ENCODE measurements at regions not wholly inside any gene's neighbourhood (a gene's known extent, or its start where the extent isn't known, plus 50 kb on each side); places are given as distances from the start of the nearest gene placed in this dataset.

DNA sequence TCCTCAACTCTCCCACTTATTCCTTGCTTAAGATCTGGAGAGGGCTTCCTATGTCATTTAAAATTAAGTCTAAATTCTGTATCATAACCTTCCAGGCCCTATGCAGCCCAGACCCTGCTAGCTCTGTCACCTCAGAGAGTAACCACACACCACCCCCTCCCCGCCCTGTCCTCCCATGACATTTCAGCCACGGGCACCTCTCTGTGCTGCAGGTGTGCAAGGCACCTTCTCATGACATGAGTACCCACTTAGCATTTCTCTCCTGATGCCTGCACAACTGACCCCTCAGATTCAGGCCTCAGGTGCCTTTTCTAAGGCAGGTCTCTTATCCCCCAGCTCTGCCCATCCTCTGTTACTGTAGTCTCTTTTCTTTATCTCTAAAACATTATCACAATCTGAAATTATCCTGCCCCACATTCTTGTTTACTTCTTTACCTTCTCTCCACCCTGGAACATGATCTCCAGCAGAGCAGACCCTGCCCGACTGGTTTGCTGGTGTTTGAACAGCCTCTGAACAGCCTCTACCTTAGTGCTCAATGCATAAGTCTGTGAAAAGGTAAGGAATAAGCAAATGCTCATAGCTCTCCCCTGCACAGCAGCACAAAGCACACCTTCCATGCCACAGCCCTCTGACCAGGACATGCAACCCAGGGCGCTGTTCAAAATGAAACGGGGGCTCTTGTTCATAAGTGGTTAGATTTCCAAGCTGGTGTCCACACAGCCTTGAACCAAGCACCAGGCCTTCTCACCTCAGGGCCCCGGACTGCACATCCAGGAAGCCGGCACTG, 196.1 kb upstream of the B3GAT1 start:
- DNase-seq (ENCODE audit: extremely low read depth, low read depth): no peak
- TF ChIP-seq, protein P1, sequence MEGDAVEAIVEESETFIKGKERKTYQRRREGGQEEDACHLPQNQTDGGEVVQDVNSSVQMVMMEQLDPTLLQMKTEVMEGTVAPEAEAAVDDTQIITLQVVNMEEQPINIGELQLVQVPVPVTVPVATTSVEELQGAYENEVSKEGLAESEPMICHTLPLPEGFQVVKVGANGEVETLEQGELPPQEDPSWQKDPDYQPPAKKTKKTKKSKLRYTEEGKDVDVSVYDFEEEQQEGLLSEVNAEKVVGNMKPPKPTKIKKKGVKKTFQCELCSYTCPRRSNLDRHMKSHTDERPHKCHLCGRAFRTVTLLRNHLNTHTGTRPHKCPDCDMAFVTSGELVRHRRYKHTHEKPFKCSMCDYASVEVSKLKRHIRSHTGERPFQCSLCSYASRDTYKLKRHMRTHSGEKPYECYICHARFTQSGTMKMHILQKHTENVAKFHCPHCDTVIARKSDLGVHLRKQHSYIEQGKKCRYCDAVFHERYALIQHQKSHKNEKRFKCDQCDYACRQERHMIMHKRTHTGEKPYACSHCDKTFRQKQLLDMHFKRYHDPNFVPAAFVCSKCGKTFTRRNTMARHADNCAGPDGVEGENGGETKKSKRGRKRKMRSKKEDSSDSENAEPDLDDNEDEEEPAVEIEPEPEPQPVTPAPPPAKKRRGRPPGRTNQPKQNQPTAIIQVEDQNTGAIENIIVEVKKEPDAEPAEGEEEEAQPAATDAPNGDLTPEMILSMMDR (IDR thresholded peaks at IDR 0.05; ENCODE audit: low read depth, low read length, missing control alignments): no peak
- H3K4me3 ChIP-seq (replicated peaks; ENCODE audit: low read depth, low read length): no peak overlapping the region

DNA sequence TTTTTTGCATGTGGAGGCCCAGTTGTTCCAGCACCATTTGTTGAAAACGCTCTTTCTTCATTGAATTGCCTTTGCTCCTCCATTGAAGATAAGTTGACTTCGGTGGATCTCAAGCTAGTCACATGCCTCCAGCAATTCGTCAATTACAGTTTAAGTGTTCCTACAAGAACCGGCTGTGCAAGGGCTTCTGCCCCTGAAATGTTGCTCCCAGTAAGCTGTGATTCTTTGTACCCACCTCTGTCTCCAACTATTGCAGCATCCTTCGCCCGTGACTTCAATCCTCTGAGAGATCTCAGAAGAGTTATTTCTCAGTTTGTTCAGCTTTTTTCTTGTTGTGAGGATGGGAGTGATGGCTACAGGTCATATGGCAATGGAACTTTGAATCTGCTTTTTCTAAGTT, 194.2 kb upstream of the B3GAT1 start:
- DNase-seq (ENCODE audit: extremely low read depth, low read depth): no peak
- TF ChIP-seq, protein P1 (IDR thresholded peaks at IDR 0.05; ENCODE audit: low read depth, low read length, missing control alignments): no peak
- H3K4me3 ChIP-seq (replicated peaks; ENCODE audit: low read depth, low read length): no peak overlapping the region

DNA sequence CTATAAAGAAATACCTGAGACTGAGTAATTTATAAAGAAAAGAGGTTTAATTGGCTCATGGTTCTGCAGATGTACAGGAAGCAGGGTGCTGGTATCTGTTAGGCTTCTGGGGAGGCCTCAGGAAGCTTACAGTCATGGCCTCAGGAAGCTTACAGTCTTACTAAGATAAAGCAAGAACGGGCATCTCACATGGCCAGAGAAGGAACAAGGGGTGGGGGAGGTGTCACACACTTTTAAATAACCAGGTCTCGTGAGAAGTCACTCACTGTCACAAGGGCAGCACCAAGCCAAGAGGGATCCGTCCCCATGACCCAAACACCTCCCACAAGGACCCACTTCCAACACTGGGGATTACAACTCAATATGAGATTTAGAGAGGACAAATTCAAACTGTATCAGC, 192.8 kb upstream of the B3GAT1 start:
- DNase-seq (ENCODE audit: extremely low read depth, low read depth): no peak
- no peak overlapping the region for H3K4me3 ChIP-seq (replicated peaks; ENCODE audit: low read depth, low read length)
- TF ChIP-seq, protein P1 (IDR thresholded peaks at IDR 0.05; ENCODE audit: low read depth, low read length, missing control alignments): no peak

DNA sequence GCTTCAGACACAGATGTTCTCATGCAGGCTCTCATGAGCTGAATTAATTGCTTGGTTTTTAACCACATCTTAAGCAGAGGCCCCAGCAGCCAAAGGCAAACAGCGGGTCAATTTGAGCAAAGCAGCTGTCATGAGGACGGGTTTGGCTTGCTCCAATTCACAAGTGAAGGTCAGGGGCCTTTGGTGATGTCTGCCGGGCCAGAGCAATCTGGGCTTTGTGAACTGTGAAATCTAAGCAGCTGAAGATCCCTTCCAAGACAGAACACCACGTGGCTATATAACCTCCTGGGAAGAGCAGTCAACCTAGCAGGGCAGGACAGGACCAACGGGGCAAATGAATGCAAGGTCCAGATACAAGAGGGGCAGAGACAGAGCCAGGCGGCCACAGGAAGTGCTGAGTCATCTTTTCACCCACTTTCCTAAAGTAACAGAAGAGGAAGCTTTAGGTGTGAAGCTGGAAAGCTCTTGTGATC, 187.3 kb upstream of the B3GAT1 start:
- no peak overlapping the region for H3K4me3 ChIP-seq (replicated peaks; ENCODE audit: low read depth, low read length)
- no peak for DNase-seq (ENCODE audit: extremely low read depth, low read depth)
- TF ChIP-seq, protein P1 (IDR thresholded peaks at IDR 0.05; ENCODE audit: low read depth, low read length, missing control alignments): no peak

DNA sequence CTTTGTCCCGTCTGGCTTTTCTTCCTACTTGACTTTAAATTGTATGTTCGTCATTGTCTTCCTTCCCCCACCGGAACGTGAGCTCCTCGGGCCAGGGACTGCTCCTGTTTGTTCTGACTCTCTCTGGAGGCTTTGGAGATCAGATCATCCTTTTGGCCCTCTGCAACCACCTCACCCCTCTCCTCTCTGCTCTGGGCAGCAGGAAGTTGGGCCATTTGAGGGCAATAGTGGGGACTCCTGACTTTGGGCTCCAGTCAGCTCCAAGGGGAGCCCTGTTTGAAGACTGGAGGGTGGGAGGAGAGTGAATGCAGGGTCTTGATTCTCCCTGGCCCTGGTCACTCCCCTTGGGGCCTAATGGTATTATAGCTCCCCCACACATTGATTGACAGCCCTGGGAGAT, 186.3 kb upstream of the B3GAT1 start:
- no peak overlapping the region for H3K4me3 ChIP-seq (replicated peaks; ENCODE audit: low read depth, low read length)
- no peak for DNase-seq (ENCODE audit: extremely low read depth, low read depth)
- TF ChIP-seq, protein P1 (IDR thresholded peaks at IDR 0.05; ENCODE audit: low read depth, low read length, missing control alignments): no peak

DNA sequence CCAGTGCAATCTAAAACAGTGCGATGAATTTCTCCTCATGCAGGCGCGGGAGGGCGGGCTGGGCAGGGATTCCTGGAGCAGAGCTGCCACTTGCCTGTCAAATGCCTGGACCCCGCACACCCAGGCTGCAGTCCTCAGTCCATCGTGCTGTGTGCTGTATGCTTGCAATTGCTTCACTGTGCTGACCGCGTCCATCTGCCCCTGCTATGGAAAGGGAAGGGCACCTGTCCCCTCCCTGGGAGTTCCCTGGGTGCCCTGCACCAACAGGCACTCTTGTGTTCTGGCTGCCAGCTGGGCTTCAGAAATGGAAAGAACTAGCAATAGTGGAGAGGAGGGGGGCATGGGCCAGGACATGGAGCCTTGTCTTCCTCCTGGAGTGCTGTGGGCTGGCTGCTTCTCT, 185.4 kb upstream of the B3GAT1 start:
- no peak for DNase-seq (ENCODE audit: extremely low read depth, low read depth)
- TF ChIP-seq, protein P1 (IDR thresholded peaks at IDR 0.05; ENCODE audit: low read depth, low read length, missing control alignments): no peak
- no peak overlapping the region for H3K4me3 ChIP-seq (replicated peaks; ENCODE audit: low read depth, low read length)

All from HFF-Myc (cell line).